HG03432 (cell line): ENCODE measurements at regions not wholly inside any gene's neighbourhood (a gene's known extent, or its start where the extent isn't known, plus 50 kb on each side); places are given as distances from the start of the nearest gene placed in this dataset.
"Not testable (repeated sequence)": the region's sequence is repeated elsewhere in the genome, so short reads cannot be mapped to it uniquely, and the experiment has no call there.

ENCODE experiments used
- ATAC-seq: cut with Tn5 transposase; IDR thresholded peaks from one replicate; pipeline ENCODE4 v1.9.1; 2021; ENCODE audit warnings: mild to moderate bottlenecking, moderate library complexity; ENCODE audit not compliant: unreplicated experiment

DNA sequence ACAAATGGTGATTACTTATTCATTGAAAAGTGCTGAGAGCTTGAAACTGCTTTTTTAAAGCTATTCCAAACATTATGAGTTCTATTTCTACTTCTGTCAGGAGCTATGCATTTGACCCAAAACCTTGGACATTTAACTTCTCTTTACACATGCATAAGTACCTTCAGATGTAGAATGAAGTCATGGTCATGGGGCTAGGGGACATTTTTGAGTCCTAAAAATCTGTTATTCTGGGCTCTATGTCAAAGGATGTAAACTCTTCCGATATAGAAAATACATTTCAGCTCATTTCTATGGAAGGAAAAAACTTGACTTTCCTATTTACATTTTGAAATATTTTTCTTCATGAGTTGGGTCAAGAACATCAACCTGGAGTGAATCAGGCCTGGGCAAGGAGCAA, 179.5 kb upstream of the CXCL12 start:
- ATAC-seq, result no peak

DNA sequence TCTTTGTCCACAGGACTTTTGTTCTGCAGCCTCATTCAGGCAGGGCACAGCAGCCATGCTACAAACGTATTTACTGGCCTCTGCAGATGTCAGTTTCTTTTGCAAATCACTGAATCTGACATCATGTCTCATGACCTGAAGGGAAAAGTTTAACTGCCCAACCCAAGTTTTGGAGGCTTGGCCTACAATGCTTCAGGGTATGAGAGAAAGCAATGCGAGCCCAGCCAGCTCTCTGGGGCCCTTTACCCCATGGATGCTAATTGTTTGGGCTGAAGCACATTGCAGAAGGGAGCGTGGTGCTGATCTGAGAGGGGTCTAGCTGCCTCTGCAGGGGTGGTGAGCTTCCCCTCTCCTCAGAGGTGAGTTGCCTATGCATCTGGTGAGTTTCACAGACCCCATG, 179.9 kb upstream of the CXCL12 start:
- no peak for ATAC-seq

DNA sequence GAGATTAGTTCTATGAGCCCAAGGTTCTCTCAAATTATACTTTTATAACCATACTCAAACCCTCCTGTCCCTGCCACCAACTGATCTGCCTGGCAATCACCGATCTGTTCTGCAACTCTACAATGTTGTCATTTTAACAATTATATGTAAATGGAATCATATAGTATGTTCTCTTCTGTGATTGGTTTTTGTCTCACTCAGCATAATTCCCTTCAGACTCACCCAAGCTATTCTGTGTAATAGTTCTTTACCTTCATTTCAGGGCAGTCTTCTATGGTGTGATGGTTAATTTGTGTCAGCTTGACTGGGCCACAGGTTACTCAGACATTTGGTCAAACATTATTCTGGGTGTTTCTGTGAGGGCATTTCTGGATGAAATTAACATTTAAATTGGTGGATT, 181.9 kb upstream of the CXCL12 start:
- ATAC-seq, result no peak

DNA sequence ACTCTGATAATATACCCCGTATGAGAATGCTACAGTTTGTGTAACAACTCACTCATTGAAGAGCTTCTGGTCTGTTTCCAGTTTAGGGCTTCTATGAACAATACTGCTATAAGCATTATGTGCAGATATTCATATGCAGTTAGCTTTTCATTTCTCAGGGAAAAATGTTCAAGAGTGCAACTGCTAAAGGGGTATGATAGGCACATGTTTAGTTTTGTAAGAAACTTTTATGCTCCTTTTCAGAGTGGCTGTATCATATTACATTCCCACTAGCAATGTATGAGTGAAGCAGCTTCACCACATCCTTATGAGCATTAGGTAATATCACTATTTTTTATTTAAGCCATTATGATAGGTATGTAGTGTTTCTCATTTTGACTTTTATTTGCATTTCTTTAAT, 182.6 kb upstream of the CXCL12 start:
- ATAC-seq, result no peak

DNA sequence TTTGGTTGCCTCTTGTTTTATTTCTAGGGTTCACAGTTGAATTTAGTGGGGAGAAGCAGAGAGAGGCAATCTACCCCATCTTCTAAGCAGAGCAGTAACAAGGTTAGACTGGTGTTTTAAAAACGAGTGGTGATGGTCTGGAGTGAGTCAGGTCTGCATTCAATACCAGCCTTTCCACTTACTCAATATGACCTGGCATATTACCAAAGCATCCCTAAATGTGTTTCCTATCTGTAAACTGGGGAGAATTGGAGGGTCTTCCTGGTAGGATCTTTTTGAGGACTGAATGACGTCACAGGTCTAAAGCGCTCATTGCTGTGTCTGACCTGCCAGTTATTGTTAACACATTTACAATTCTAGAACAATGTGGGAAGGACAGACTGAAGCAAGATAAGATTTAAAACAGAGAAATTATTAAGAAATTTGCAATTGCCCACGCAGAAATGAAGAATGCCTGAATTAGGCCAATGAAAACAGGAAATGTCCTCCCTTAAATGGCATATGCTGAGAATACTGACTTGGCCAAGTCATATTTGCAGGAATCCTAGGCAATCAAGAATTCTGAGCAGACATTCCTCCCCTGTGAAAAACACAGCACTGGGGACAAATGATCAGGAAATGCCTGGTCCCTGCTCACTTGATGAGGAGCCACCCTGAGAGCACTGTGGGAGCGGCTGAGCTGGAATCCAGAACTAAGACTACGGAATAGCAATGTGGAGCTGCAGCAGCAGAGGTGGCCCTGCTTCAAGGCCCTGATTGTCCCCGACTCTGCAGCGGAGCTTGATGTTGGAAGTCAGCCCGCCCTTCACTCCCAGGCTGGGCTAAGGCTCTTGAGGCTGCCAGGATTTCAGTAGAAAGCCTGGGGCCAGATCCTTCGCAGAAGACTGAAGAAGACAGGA, 184.5 kb upstream of the CXCL12 start:
- ATAC-seq, result no peak

DNA sequence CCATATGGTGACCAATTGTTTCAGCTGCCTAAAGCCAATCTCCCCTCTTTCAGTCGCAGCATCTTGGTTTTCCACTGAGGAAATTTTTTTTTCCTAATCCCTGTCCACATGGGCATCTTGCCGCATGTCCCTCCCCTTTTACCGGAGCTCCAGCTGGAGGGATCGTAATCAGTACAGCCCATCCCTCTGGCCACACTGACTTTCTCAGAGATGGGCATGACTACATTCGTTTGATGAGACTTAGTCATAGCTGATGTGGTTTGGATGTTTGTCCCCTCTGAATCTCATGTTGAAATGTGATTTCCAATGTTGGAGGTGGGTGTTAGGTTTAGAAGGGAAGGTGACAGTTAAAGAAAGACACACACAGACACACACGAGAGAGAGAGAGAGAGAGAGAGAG, 186.8 kb upstream of the CXCL12 start:
- ATAC-seq, result no peak

DNA sequence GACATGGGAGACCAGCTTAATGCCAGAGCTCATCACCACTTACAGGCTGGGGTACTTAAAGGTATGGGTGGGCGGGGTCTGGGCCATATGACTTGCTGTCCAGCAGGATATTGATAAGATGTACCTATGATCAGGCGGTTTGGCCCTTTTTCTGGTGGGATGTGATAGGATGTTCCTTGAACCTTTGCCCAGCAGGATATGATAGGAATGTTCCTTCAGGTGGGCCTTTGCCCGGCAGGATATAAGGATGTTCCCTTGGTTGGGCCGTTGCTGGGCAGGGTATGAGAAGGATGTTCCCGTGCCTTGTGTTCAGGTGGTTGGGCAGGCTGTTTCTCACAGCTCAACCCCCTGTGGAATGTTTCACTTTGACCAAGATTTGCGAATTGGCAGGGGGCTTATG, 187.2 kb upstream of the CXCL12 start:
- ATAC-seq, result no peak

DNA sequence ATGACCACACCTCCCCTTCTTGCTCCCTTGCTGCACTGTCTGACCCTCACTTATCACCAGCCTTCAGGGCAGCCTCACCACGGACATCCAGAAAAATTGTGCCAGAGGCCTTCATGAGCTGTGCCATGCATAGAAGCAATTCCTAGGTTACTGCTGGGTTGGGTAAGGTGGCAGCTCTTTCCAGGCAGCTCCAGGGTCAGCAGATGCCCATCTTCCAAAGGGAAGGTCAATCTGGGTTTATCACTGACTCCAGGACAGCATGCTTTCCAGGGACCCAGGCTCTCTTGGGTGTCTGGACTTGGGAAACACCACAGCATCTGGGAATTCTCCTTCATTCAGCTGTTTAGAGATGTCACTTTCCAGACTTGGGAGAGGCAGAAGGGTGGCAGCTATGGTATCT, 188.9 kb upstream of the CXCL12 start:
- ATAC-seq, result no peak

DNA sequence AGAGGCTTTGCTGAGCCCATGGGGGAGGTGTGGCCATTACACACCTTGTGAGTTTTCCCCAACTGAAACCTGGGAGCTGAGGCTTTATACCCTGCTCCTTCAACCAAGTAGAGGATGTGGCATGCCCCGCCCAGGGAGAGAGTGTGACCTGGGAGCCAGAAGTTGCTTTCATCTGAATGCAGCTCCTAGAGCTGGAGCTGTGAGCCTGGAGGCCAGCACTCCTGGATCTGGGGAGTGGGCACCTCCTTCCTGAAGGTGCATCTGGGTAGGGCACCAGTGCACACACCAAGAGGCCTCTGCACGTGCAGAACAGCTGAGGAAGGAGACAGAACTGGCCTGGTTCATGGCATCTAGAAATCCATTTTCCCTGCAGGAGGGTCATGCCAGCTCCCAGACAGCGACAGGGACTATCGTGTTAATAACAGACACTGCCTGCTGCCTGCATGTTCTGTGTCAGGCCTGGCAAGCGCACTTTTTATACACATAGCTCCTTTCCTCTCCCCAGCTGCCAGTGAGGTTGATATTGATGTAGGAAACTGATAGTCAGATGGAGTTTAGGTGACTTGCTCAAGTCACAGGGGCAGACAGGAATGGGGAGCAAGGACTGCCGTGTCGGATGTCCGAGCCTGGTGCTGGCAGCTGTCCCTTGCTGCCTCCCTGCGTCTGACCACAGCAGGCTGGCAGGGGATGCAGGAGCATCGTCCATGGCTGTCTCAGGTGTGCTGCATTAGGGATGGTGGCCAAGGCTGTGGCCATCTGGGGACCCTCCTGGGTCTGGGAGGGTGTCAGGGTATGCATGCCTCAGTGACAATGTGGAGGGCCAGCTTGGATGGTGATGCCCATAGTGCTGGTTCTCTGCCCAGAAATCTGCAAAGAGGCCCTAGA, 189.9 kb upstream of the CXCL12 start:
- no peak for ATAC-seq

DNA sequence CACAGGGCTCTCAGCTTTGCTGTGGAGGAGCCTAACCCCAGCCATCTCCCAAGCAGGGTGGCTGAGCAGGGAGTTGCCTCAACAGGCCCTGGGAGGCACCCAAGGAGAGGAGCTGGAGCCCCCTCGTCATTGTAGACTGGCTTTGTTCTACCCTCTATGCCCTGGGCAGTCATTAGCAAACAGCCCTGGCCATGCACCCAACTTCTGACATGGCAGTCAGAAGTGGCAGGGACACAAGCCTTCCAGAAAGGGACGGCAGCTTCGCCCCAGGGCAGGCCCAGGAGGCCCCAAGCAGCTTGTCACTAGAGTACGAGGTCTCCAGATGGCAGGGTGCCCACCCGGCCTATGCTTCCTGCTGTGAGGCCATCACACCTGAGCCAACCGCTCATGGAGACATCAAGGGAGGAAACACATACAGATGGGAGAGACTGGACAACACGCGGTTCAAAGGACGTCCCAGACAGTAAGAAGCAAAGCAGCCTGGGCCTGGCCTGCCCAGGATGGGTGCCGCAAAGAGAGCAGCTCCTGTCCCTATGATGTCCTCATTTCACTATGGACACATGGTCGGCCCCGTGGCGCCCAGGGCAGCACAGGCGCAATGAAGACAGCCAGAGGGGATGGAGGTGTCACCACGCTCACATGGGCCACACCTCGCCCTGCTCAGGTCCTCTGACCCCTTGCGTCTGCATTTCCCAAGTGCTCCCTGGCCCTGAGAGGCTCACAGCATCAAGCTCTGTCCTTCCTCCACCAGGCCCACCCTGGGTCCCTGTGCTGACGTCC, 190.9 kb upstream of the CXCL12 start:
- ATAC-seq, result no peak

DNA sequence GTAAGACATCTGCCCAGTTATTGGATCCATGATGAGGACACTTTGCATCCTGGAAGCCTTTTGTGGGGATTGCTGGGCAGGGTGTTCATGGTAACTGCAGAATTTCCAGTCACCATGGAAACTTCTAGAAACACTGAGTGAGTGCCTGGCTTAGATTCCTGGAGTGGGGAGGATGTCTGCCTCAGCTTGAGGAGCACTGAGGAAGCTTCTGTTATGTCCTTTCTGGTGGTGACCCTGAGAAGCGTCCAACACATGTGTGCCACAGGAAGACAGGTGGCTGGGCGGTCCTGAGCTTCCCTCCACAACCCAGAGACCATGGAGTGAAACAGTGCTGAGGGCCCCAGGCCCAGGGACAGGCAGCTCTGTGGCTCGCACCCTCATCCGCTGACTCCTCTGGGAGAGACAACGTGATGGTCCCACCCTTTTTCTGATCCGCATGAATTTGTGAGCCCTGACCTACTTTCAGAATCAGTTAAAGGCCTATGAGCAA, 191.8 kb upstream of the CXCL12 start:
- ATAC-seq, result no peak

DNA sequence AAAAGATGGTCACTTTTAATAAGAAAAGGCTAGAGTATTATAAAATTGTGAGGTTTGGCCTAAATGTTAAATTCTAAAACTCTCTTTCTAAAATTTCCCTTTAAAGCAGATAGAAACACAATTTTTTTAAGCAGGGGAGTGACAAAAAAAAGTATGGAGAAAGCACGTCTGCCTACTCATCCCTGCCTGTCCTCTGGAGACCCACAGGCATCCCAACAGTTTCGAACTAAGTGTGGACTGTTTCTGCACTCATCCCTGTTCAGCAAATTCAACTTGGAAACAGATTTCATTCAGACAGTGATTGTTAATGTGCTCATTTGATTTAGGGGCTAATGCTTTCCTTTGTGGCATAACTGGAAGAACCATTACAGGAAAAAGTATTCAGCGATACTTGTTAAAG, 192.6 kb upstream of the CXCL12 start:
- ATAC-seq, result no peak

DNA sequence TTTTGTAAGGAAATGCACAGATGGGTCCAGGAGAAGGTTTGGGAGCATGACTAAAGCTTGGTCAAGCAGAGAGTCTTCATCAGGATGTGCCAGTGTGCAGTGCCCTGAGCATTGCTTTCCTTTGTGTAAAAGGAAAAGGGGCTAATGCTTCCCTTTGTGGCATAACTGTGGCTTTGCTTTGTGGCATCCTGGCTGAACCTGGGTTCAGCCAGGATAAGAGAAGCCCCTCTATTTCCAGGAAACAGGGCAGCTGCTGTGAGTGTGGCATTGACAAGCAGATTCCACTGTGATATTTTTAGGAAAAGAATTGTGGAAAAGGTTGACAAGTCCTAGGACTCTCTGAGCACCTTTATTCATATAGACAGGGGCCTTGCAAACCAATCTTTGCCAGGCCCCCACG, 193.4 kb upstream of the CXCL12 start:
- ATAC-seq, result no peak

DNA sequence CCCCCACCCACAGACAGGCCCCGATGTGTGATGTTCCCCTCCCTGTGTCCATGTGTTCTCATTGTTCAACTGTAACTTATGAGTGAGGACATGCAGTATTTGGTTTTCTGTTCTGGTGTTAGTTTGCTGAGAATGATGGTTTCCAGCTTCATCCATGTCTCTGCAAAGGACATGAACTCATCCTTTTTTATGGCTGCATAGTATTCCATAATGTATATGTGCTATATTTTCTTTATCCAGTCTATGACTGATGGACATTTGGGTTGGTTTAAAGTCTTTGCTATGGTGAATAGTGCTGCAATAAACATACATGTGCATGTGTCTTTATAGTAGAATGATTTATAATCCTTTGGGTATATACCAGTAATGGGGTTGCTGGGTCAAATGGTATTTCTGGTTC, 194.1 kb upstream of the CXCL12 start:
- ATAC-seq, result not testable (repeated sequence)

DNA sequence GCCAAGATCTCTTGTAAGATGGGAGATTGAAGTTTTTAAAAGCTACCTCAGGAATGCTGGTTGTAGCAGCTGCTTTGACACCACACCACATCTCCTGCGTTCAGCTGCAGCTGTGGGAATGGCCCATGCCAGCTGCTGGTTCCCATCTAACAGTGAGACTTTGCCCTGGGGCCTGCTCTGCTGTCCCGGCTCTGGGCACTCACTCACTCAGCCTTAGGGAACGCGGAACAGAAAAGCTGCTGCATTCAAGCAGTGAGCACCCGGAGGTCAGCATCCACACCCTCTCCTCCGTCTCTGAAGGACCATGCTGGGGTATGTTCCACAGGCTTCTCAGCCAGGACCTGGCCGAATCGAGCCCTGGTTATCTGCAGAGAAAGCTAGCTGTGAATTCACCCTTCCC, 197.1 kb upstream of the CXCL12 start:
- no peak for ATAC-seq

DNA sequence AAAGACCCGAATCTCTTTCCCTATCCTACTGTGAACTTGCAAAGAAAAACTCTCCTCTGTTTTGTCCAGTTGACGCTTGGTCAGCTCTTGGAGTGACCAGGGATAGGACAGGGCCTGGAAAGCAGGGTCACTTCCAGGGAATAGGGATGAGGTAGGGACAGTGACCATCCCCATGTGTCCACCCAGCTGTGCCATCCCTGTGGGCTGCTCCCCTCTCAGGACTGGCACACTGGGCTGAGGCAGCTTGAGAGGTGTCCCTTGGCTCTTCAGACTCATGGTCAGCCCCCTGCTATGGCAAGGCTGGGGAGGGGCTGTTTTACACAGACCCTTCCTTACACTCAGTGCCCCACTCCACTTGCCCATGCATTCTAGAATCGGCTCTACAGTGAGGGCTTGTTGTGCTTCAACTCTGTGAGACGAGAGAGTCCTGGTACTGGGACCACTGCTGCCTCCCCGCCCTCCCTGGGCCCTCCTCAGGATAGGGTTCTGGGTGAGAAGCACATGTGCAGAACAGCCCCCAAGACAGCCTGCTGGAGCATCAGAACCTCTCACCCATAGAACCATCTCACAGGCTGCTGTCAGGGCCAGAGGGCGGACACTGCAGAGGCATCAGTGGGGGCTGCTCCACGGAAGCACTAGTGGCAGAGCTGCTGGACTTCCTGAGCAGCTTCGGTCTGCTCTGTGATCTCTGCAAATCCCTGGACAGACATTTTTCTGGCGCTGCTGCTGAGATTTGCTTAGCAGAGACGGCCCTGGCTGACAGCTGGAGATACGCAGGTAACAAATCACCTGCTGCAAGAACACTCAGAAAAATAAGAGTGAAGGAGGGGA, 202.8 kb upstream of the CXCL12 start:
- no peak for ATAC-seq

DNA sequence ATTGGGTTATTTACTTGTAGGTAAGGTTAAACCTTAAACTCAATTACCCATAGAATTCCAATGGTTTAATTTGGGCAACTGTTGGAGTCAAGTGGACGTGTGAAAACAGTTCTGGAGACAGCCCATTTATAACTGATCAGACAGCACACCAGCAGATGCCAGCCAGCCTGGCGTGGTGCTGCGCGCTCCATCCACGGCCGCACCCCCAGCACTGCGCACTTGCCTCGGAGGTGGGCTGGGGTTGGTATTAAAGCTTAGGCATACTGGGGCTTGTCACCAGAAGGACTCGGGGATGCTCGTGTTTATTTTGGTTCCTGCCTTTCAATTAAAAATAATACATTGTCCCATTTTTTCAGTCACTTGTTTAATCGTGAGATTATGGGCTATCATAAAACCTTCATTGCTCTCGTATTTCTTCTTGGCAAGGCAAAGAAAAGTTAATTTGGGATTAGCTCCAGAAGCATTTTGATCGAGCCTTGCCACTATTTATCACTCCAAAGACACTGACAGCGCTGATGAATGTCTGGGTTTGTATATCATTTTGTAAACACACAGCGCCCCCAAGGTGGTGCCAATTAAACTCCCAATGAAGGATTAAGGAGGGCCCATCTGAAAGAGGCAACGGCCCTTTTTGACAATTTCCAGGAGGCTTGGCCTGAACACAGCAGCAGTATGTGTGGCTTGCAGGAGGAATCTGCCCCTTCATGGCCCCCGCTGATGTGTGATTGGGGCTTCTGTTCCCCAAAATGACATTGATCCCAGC, 204.5 kb upstream of the CXCL12 start:
- no peak for ATAC-seq

DNA sequence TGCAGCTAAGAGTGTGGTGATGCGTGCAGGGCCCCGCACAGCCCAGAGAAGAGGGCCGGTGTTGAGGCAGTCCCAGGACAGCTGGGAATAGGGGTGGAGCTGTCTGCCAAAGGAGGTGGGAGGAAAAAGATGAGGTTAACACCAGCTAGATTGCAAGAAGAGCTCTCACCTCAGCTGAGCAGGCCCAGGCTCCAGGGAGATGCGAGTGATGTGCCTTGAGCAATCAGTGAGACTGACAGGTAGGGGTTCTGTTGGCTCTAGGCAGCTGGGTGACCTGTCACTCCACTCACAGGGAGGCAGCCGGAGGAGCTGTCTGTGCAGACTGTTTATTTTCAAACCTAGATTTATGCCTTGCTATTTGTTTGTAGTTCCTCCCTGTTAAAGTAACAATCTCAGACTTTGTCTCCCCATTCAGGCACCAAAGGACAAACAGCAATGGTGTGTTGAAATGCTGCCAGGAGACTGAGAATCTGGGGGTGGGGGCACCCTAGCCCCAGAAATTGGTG, 205.1 kb upstream of the CXCL12 start:
- ATAC-seq, result no peak

DNA sequence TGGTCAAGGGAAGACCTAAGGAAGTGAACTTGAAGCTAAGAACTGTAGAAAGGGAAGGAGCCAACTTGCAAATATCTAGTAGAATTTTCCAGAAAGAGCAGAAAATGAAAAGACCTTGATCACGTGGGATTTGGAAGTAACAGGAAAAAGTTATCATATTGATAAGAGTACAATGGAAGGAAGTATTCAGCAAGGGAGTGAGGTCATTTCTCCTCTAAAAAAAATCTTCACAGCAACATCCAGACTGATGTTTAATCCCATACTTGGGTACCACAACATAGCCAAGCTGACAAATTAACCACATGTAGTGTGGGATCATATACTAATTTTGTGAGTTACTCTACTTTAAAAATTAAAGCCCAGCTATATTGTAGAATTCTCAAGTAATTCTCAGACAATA, 207.0 kb upstream of the CXCL12 start:
- no peak for ATAC-seq
